ENCODE measurements at regions not wholly inside any gene's neighbourhood (a gene's known extent, or its start where the extent isn't known, plus 50 kb on each side); places are given as distances from the start of the nearest gene placed in this dataset.

DNA sequence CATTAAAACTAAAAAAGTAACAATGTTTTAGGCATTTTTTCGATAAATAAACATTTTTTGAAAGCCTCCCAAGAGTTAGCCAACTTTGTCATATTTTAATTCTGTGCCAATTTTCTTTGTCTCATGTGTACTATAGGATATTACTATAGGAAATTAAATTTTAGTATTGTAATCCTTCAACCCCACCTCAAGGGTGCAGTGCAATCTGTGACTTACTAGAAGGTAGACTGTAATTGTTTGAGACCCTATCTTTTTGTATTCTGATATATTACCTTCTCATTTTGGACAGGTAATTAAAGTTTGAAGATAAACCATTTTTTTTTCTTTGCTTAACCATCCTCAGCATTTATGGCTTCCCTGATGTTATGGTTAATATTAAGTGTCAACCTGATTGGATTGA is 457.8 kb downstream of the PCDH20 start:
- TF ChIP-seq, protein P1, sequence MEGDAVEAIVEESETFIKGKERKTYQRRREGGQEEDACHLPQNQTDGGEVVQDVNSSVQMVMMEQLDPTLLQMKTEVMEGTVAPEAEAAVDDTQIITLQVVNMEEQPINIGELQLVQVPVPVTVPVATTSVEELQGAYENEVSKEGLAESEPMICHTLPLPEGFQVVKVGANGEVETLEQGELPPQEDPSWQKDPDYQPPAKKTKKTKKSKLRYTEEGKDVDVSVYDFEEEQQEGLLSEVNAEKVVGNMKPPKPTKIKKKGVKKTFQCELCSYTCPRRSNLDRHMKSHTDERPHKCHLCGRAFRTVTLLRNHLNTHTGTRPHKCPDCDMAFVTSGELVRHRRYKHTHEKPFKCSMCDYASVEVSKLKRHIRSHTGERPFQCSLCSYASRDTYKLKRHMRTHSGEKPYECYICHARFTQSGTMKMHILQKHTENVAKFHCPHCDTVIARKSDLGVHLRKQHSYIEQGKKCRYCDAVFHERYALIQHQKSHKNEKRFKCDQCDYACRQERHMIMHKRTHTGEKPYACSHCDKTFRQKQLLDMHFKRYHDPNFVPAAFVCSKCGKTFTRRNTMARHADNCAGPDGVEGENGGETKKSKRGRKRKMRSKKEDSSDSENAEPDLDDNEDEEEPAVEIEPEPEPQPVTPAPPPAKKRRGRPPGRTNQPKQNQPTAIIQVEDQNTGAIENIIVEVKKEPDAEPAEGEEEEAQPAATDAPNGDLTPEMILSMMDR (IDR thresholded peaks at IDR 0.05), result no peak
- TF ChIP-seq IRF2 (CRISPR knock-in tag; IDR thresholded peaks at IDR 0.05; ENCODE audit: borderline replicate concordance, low read depth) (no peak), NR2C2 (CRISPR knock-in tag; IDR thresholded peaks at IDR 0.05) (no peak), CREM (CRISPR knock-in tag; IDR thresholded peaks at IDR 0.05) (no peak), SP1 (CRISPR knock-in tag; conservative IDR thresholded peaks at IDR 0.05) (no peak), KAT7 (CRISPR knock-in tag; IDR thresholded peaks at IDR 0.05; ENCODE audit: borderline replicate concordance) (no peak), ZNF121 (CRISPR knock-in tag; IDR thresholded peaks at IDR 0.05) (no peak), CREB1 (CRISPR knock-in tag; IDR thresholded peaks at IDR 0.05) (no peak), TEAD4 (CRISPR knock-in tag; IDR thresholded peaks at IDR 0.05) (no peak)
- TF ChIP-seq, protein P2, sequence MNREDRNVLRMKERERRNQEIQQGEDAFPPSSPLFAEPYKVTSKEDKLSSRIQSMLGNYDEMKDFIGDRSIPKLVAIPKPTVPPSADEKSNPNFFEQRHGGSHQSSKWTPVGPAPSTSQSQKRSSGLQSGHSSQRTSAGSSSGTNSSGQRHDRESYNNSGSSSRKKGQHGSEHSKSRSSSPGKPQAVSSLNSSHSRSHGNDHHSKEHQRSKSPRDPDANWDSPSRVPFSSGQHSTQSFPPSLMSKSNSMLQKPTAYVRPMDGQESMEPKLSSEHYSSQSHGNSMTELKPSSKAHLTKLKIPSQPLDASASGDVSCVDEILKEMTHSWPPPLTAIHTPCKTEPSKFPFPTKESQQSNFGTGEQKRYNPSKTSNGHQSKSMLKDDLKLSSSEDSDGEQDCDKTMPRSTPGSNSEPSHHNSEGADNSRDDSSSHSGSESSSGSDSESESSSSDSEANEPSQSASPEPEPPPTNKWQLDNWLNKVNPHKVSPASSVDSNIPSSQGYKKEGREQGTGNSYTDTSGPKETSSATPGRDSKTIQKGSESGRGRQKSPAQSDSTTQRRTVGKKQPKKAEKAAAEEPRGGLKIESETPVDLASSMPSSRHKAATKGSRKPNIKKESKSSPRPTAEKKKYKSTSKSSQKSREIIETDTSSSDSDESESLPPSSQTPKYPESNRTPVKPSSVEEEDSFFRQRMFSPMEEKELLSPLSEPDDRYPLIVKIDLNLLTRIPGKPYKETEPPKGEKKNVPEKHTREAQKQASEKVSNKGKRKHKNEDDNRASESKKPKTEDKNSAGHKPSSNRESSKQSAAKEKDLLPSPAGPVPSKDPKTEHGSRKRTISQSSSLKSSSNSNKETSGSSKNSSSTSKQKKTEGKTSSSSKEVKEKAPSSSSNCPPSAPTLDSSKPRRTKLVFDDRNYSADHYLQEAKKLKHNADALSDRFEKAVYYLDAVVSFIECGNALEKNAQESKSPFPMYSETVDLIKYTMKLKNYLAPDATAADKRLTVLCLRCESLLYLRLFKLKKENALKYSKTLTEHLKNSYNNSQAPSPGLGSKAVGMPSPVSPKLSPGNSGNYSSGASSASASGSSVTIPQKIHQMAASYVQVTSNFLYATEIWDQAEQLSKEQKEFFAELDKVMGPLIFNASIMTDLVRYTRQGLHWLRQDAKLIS (CRISPR knock-in tag; IDR thresholded peaks at IDR 0.05; ENCODE audit: borderline replicate concordance), result no peak
- TF ChIP-seq, protein P3, sequence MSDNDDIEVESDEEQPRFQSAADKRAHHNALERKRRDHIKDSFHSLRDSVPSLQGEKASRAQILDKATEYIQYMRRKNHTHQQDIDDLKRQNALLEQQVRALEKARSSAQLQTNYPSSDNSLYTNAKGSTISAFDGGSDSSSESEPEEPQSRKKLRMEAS (CRISPR knock-in tag; IDR thresholded peaks at IDR 0.05), result no peak
- TF ChIP-seq, protein P4, sequence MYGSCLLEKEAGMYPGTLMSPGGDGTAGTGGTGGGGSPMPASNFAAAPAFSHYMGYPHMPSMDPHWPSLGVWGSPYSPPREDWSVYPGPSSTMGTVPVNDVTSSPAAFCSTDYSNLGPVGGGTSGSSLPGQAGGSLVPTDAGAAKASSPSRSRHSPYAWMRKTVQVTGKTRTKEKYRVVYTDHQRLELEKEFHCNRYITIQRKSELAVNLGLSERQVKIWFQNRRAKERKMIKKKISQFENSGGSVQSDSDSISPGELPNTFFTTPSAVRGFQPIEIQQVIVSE (CRISPR knock-in tag; IDR thresholded peaks at IDR 0.05; ENCODE audit: borderline replicate concordance), result no peak
- TF ChIP-seq, protein P5, sequence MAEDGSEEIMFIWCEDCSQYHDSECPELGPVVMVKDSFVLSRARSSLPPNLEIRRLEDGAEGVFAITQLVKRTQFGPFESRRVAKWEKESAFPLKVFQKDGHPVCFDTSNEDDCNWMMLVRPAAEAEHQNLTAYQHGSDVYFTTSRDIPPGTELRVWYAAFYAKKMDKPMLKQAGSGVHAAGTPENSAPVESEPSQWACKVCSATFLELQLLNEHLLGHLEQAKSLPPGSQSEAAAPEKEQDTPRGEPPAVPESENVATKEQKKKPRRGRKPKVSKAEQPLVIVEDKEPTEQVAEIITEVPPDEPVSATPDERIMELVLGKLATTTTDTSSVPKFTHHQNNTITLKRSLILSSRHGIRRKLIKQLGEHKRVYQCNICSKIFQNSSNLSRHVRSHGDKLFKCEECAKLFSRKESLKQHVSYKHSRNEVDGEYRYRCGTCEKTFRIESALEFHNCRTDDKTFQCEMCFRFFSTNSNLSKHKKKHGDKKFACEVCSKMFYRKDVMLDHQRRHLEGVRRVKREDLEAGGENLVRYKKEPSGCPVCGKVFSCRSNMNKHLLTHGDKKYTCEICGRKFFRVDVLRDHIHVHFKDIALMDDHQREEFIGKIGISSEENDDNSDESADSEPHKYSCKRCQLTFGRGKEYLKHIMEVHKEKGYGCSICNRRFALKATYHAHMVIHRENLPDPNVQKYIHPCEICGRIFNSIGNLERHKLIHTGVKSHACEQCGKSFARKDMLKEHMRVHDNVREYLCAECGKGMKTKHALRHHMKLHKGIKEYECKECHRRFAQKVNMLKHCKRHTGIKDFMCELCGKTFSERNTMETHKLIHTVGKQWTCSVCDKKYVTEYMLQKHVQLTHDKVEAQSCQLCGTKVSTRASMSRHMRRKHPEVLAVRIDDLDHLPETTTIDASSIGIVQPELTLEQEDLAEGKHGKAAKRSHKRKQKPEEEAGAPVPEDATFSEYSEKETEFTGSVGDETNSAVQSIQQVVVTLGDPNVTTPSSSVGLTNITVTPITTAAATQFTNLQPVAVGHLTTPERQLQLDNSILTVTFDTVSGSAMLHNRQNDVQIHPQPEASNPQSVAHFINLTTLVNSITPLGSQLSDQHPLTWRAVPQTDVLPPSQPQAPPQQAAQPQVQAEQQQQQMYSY (CRISPR knock-in tag; IDR thresholded peaks at IDR 0.05), result no peak

Data from WTC11 (cell line).